ENCODE measurements at regions not wholly inside any gene's neighbourhood (a gene's known extent, or its start where the extent isn't known, plus 50 kb on each side); places are given as distances from the start of the nearest gene placed in this dataset.

DNA sequence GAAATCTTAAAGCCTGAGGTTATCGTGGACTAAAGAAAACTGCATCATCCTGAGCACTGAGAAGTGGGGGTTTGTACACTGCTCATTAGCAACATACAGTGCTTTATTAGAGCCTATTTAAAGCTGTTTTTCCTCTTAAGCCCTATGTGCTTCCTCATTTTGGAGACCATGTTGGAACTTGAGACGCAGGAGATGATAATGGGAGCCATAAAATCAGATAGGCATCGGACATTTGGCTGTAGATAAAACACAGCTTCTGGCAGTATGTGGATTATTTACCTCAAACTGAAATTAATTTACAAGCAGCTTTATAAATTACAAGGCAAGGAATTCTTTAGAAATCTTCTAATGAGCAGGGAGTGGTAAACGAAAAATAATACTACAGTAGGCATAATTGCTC lies 147.7 kb upstream of the IVNS1ABP start:
- TF ChIP-seq POLR2A (IDR thresholded peaks at IDR 0.05; ENCODE audit: low read depth, low read length), result no peak
- TF ChIP-seq, protein P1, sequence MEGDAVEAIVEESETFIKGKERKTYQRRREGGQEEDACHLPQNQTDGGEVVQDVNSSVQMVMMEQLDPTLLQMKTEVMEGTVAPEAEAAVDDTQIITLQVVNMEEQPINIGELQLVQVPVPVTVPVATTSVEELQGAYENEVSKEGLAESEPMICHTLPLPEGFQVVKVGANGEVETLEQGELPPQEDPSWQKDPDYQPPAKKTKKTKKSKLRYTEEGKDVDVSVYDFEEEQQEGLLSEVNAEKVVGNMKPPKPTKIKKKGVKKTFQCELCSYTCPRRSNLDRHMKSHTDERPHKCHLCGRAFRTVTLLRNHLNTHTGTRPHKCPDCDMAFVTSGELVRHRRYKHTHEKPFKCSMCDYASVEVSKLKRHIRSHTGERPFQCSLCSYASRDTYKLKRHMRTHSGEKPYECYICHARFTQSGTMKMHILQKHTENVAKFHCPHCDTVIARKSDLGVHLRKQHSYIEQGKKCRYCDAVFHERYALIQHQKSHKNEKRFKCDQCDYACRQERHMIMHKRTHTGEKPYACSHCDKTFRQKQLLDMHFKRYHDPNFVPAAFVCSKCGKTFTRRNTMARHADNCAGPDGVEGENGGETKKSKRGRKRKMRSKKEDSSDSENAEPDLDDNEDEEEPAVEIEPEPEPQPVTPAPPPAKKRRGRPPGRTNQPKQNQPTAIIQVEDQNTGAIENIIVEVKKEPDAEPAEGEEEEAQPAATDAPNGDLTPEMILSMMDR (IDR thresholded peaks at IDR 0.05; ENCODE audit: extremely low read depth in 1 of 2, insufficient read depth in 1 of 2, low read depth in 1 of 2, low read length in 2 of 2), result no peak
- no peak for TF ChIP-seq EZH2 (IDR thresholded peaks at IDR 0.05; ENCODE audit: borderline replicate concordance, low read depth, low read length, severe bottlenecking)
- TF ChIP-seq, protein P2, sequence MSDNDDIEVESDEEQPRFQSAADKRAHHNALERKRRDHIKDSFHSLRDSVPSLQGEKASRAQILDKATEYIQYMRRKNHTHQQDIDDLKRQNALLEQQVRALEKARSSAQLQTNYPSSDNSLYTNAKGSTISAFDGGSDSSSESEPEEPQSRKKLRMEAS (IDR thresholded peaks at IDR 0.05; ENCODE audit: insufficient read depth, insufficient read length), result no peak
- no peak for TF ChIP-seq FOS (IDR thresholded peaks at IDR 0.05; ENCODE audit: borderline replicate concordance, insufficient read depth, low read length)
- no peak for TF ChIP-seq POLR2AphosphoS5 (IDR thresholded peaks at IDR 0.05; ENCODE audit: insufficient read depth, low read depth, low read length)
- TF ChIP-seq MYC (IDR thresholded peaks at IDR 0.05; ENCODE audit: low read depth, low read length), result no peak

All from endothelial cell of umbilical vein (primary cell).